HG02610 (cell line): ENCODE measurements at regions not wholly inside any gene's neighbourhood (a gene's known extent, or its start where the extent isn't known, plus 50 kb on each side); places are given as distances from the start of the nearest gene placed in this dataset.

Experiments
- ATAC-seq: cut with Tn5 transposase; IDR thresholded peaks from one replicate; pipeline ENCODE4 v1.9.1; 2021; ENCODE audit warnings: mild to moderate bottlenecking, moderate library complexity; ENCODE audit not compliant: unreplicated experiment

DNA sequence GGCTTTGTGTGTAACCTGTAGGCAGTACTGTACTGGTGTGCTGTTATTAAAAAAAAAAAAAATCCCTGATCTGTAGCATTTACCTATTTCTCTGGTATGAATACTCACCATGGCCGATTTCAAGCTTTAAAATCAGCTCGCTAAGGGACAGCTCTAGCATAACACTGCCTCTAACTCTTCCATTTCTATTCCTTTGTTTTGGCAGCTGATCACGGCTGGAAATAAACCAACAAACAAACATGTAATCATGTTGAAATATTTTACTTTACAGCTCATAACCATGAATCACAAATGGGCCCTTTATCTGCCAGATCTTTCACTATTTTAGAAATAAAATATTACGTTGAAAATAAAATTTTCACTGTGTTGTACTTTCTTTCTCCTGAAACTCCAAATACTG is 60.5 kb upstream of the IL15 start:
- ATAC-seq: no peak

DNA sequence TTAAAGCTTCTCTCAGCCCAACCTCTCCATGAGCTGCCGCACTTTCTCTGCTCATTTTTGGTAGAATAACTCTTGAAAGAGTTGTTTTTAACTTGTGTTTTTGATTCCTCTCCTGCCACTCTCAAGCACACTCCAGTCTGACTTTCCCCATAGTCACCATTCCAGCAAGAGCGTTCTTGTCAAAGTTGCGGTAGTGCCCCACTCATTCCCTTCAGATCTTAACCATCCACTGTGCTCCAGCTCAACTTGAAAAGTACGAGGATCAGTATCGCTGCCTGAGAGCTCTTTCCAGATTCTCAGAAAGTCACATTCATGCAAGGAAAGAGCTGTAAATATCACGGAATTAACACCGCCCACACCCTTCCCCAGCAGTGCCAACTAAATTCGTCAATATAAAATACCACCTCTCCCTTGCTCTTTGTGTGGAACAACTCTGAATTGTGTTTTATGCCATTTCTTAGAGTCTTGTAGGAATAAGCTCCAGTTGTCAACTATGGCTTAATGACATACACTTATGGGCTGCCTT is 59.7 kb upstream of the IL15 start:
- ATAC-seq: no peak

DNA sequence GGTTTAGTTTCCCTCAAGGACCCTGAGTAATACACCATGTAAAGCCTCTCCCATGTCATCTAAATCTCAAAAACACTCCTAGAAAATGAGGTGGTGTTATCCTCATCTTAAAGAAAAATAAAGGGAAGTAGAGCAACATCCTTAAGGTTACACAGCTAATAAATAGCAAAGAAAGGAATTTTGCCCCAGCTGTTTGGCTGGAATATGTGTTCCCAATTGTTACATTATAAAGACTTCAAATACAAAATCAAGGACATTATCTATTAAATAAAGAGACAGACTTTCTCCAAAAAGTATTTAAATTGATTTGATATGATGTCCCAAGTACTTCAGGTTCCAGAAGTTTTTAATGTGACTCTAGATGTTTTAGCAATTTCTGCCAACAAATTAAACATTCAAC is 57.9 kb upstream of the IL15 start:
- ATAC-seq: no peak

DNA sequence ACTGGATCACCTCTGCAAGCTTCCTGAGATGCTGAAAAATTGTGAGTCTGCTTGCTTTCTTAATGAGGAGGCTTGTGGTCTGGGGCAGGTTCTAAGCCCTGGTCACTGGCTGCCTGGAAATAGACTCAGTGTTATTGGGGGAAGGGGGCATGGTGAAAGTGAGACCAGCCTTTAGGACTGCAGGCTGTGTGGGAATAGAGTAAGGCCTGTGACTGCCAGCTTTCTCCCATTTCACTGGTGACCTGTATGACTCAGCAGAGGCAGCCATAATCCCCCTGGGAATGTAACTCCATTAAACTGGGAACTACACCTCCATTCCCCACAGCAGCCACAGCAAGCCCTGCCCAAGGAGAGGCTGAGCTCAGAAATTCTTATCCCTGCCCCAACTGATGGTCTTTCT is 55.9 kb upstream of the IL15 start:
- ATAC-seq: peak; percentile 51
